ENCODE measurements at regions not wholly inside any gene's neighbourhood (a gene's known extent, or its start where the extent isn't known, plus 50 kb on each side); places are given as distances from the start of the nearest gene placed in this dataset.

DNA sequence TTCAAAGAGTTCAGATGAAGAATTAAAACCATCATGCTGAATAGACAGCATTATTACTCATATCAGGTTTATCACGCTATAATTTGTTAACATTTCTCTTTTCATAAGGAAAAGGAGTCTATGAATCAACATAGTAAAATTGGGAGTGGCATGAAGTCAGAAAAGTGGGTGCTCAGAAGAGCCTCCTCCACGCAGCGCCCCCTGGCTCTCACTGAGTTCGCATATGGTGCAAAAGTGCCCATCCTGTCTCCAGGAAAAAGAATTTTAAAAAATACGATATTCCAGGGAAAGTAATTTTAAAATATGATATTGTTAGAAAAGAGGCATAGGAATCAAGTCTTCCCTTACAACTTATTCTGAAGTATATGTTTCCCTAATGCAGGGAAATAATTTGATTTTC is 176.3 kb upstream of the TCERG1L start:
- H3K79me2 ChIP-seq, result no peaks in the 10 kb centered on the region
- H3K36me3 ChIP-seq (replicated peaks; ENCODE audit: insufficient read depth, low read depth), result no peaks in the 10 kb centered on the region
- no peak for TF ChIP-seq EZH2 (IDR thresholded peaks at IDR 0.05; ENCODE audit: borderline replicate concordance)
- H3K4me2 ChIP-seq, result no peak overlapping the region
- H2AFZ ChIP-seq, result no peak overlapping the region
- H3K9me2 ChIP-seq (replicated peaks; ENCODE audit: insufficient read depth), result no peaks in the 10 kb centered on the region
- H3K27me3 ChIP-seq, result no peaks in the 10 kb centered on the region
- no peak overlapping the region for H3K4me3 ChIP-seq
- no peak overlapping the region for H3K27ac ChIP-seq
- no peaks in the 10 kb centered on the region for H3K4me1 ChIP-seq (ENCODE audit: insufficient read depth)
- WGBS (ENCODE audit: low lambda C conversion rate, missing lambda C conversion rate), result 80% methylated on average over 5 of the region's 5 CpGs
- H4K20me1 ChIP-seq (ENCODE audit: insufficient read depth, poor library complexity, severe bottlenecking), result no peaks in the 10 kb centered on the region
- H3K9me3 ChIP-seq (ENCODE audit: low read depth), result no peaks in the 10 kb centered on the region
- no peak for DNase-seq (ENCODE audit: low spot score)

DNA sequence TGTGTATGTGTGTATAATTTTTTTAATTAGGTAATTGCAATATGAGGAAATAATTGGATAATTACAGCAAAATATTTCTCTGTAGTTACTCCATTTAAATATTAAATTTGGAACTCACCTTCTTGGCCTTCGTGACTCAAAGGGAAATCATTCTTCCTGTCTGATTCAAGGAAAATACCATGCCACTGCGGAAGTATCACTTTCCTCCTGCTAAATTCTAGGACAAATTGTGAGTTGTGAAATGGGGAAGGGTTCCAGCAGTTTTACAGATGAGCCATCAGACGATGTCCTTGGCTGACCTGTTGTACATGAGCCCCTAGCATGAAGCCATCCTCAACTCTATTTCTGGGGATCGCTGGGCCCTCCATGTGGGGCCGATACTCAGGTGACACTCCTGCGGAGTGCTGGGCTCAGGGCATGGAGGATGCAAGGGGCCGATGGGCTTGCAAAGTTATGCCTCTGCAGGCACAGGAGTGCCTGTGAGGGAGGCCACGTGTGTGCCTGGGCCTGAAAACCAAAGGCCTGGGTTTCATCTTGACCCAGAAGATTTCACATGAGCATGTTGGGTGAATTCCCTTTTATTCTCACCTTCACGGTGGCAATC is 179.6 kb upstream of the TCERG1L start:
- Histone ChIP-seq H3K36me3 (replicated peaks; ENCODE audit: insufficient read depth, low read depth) (no peaks in the 10 kb centered on the region), H3K9me2 (replicated peaks; ENCODE audit: insufficient read depth) (no peaks in the 10 kb centered on the region), H3K4me3 (no peak overlapping the region), H3K79me2 (no peaks in the 10 kb centered on the region), H3K27ac (no peak overlapping the region), H3K4me2 (no peak overlapping the region), H4K20me1 (ENCODE audit: insufficient read depth, poor library complexity, severe bottlenecking) (no peaks in the 10 kb centered on the region), H3K27me3 (no peaks in the 10 kb centered on the region), H3K4me1 (ENCODE audit: insufficient read depth) (no peaks in the 10 kb centered on the region), H2AFZ (no peak overlapping the region), H3K9me3 (ENCODE audit: low read depth) (no peaks in the 10 kb centered on the region)
- WGBS (ENCODE audit: low lambda C conversion rate, missing lambda C conversion rate), result 89% methylated on average over 9 of the region's 9 CpGs
- TF ChIP-seq EZH2phosphoT487 (IDR thresholded peaks at IDR 0.05; ENCODE audit: low read depth, severe bottlenecking, unreplicated experiment), result no peak
- no peak for TF ChIP-seq EZH2 (IDR thresholded peaks at IDR 0.05; ENCODE audit: borderline replicate concordance)
- TF ChIP-seq, protein P1, sequence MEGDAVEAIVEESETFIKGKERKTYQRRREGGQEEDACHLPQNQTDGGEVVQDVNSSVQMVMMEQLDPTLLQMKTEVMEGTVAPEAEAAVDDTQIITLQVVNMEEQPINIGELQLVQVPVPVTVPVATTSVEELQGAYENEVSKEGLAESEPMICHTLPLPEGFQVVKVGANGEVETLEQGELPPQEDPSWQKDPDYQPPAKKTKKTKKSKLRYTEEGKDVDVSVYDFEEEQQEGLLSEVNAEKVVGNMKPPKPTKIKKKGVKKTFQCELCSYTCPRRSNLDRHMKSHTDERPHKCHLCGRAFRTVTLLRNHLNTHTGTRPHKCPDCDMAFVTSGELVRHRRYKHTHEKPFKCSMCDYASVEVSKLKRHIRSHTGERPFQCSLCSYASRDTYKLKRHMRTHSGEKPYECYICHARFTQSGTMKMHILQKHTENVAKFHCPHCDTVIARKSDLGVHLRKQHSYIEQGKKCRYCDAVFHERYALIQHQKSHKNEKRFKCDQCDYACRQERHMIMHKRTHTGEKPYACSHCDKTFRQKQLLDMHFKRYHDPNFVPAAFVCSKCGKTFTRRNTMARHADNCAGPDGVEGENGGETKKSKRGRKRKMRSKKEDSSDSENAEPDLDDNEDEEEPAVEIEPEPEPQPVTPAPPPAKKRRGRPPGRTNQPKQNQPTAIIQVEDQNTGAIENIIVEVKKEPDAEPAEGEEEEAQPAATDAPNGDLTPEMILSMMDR (IDR thresholded peaks at IDR 0.05; ENCODE audit: poor library complexity), result no peak
- no peak for DNase-seq (ENCODE audit: low spot score)

DNA sequence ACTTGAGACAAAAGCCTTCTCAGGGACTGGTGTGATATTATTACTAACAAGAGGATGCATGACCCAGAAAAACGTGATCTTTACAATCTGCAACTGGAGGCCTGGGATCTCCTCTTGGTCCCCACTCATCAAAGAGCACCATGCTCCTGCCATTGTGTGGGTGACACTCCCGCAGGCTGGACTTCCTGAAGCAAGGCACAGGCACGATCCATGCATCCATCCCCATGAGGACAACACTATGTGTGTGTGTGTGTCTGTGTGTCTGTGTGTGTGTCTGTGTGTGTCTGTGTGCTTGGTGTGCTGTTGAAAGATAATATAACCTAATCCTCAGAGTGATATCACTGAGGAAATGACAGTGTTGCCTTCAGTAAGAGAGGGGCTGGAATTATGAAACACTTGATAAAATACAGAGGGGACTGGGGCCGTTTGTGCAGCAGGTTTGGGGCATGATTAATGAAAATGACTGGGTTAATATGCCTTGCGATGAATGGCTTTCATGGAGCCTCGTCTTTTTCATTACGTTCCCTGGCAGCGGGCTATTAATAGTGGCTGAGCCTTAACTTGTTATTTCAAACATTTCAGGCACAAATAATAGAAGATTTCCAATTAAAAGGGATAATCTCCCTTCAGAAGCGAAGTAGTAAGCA is 180.8 kb upstream of the TCERG1L start:
- Histone ChIP-seq H3K4me2 (no peak overlapping the region), H3K79me2 (no peaks in the 10 kb centered on the region), H3K4me1 (ENCODE audit: insufficient read depth) (no peaks in the 10 kb centered on the region), H4K20me1 (ENCODE audit: insufficient read depth, poor library complexity, severe bottlenecking) (no peaks in the 10 kb centered on the region), H3K36me3 (replicated peaks; ENCODE audit: insufficient read depth, low read depth) (no peaks in the 10 kb centered on the region), H3K9me2 (replicated peaks; ENCODE audit: insufficient read depth) (no peaks in the 10 kb centered on the region), H3K27ac (no peak overlapping the region), H3K9me3 (ENCODE audit: low read depth) (no peaks in the 10 kb centered on the region), H3K27me3 (no peaks in the 10 kb centered on the region), H2AFZ (no peak overlapping the region), H3K4me3 (no peak overlapping the region)
- TF ChIP-seq EZH2 (IDR thresholded peaks at IDR 0.05; ENCODE audit: borderline replicate concordance) (no peak), EZH2phosphoT487 (IDR thresholded peaks at IDR 0.05; ENCODE audit: low read depth, severe bottlenecking, unreplicated experiment) (no peak)
- TF ChIP-seq, protein P1 (IDR thresholded peaks at IDR 0.05; ENCODE audit: poor library complexity), result no peak
- WGBS (ENCODE audit: low lambda C conversion rate, missing lambda C conversion rate), result 76% methylated on average over 9 of the region's 9 CpGs
- no peak for DNase-seq (ENCODE audit: low spot score)

DNA sequence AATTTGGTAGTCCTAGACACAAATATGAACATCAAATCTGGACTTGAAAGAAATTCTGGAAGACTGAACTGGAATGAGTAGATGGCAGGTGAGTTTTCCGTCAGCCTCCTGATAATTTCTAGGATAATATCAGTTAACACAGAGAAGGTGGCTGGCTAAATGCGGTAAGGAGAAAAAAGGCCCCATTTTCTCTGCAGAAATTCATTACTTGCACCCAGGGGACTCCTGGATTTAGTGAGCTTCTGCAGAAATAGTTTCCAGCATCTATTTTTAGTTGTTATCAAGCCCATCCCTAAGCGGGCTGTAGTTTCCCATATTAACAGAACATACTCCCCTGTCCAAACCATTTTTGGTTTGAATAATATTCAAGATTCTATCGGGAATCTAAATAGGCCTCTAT is 181.9 kb upstream of the TCERG1L start:
- no peak for TF ChIP-seq EZH2 (IDR thresholded peaks at IDR 0.05; ENCODE audit: borderline replicate concordance)
- Histone ChIP-seq H3K36me3 (replicated peaks; ENCODE audit: insufficient read depth, low read depth) (no peaks in the 10 kb centered on the region), H3K27me3 (no peaks in the 10 kb centered on the region), H4K20me1 (ENCODE audit: insufficient read depth, poor library complexity, severe bottlenecking) (no peaks in the 10 kb centered on the region), H3K4me2 (no peak overlapping the region), H3K9me3 (ENCODE audit: low read depth) (no peaks in the 10 kb centered on the region), H2AFZ (no peak overlapping the region), H3K27ac (no peak overlapping the region), H3K4me1 (ENCODE audit: insufficient read depth) (no peaks in the 10 kb centered on the region), H3K9me2 (replicated peaks; ENCODE audit: insufficient read depth) (no peaks in the 10 kb centered on the region), H3K4me3 (no peak overlapping the region), H3K79me2 (no peaks in the 10 kb centered on the region)
- no peak for DNase-seq (ENCODE audit: low spot score)
- 91% methylated on average over 4 of the region's 4 CpGs for WGBS (ENCODE audit: low lambda C conversion rate, missing lambda C conversion rate)
